ENCODE measurements at regions not wholly inside any gene's neighbourhood (a gene's known extent, or its start where the extent isn't known, plus 50 kb on each side); places are given as distances from the start of the nearest gene placed in this dataset.

DNA sequence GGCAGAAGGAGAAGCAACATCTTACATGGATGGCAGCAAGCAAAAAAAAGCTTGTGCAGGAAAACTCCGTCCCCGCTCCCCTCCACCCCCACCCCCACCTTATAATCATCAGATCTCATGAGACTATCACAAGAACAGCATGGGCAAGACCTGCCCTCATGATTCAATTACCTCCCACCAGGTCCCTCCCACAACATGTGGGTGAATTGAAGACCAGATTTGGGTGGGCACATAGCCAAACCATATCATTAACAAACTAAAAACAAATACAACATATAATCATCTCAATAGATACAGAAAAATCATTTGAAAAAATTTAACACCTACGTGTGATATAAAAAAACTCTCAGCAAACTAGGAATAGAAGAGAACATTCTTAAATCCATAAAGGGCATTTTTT lies 88.8 kb downstream of the BUD13 start:
- Histone ChIP-seq H2AFZ (ENCODE audit: low read depth, low read length) (no peak overlapping the region), H3K79me2 (replicated peaks; ENCODE audit: insufficient read depth, low read length) (no peaks in the 10 kb centered on the region), H3K4me2 (ENCODE audit: low read length) (no peak overlapping the region), H3K36me3 (ENCODE audit: insufficient read depth, low read length) (no peaks in the 10 kb centered on the region), H4K20me1 (ENCODE audit: insufficient read depth) (no peaks in the 10 kb centered on the region), H3K9ac (ENCODE audit: low read length) (no peak overlapping the region), H3K27ac (ENCODE audit: low read length) (no peak overlapping the region), H3F3A (ENCODE audit: insufficient read depth, low read length, poor library complexity, severe bottlenecking) (no peaks in the 10 kb centered on the region), H3K9me3 (ENCODE audit: low read length) (no peaks in the 10 kb centered on the region), H3K27me3 (ENCODE audit: insufficient read depth, low read depth, low read length) (no peaks in the 10 kb centered on the region), H3K4me3 (ENCODE audit: low read length) (no peak overlapping the region), H3K9me2 (ENCODE audit: insufficient read depth, low read length) (no peaks in the 10 kb centered on the region)
- TF ChIP-seq REST (IDR thresholded peaks at IDR 0.05; ENCODE audit: borderline replicate concordance) (no peak), SMC3 (conservative IDR thresholded peaks at IDR 0.05; ENCODE audit: poor library complexity) (no peak), TAF1 (IDR thresholded peaks at IDR 0.05; ENCODE audit: low read depth) (no peak), EP300 (conservative IDR thresholded peaks at IDR 0.05; ENCODE audit: poor library complexity, severe bottlenecking) (no peak), EZH2 (IDR thresholded peaks at IDR 0.05; ENCODE audit: borderline replicate concordance, insufficient read depth, low read length, poor library complexity, severe bottlenecking) (no peak), CTCF (IDR thresholded peaks at IDR 0.05; ENCODE audit: poor library complexity, severe bottlenecking) (no peak), MXI1 (conservative IDR thresholded peaks at IDR 0.05; ENCODE audit: poor library complexity, severe bottlenecking) (no peak), POLR2AphosphoS5 (IDR thresholded peaks at IDR 0.05) (no peak), RAD21 (conservative IDR thresholded peaks at IDR 0.05) (no peak)

DNA sequence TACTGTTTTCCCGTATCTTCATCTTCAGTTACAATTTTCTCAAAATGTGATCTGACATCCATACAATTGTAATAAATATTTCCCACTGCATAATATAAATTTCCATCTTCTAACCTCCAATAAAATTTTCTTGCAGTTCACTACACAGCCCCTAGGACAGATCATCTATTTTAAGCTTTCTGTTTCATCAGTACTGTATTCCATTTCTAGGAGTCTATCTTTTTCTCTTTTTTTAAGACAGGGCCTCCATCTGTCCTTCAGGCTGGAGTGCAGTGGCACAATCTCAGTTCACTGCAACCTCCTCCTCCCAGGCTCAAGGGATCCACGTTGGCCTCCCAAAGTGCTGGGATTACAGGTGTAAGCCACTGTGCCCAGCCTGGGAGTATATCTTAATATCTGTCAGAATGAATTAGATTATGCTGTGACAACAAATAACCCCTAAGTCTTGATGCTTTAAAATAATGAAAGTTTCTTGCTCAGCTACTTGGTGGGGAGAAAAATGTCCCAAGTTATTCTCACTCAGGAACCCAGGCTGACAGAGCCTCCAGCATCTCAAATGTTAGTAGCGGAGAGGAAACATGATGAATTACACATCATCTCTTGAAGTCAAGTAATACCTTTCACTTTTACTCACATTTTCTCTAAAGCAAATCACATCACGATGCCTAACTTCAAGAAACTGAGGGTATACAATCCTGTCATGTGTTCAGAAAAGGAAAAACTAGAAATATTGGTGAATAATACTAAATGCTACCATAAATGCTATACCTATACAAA lies 92.2 kb downstream of the BUD13 start:
- Histone ChIP-seq H3K9me3 (ENCODE audit: low read length) (peaks cover 5% of the 10 kb centered on the region), H3K27me3 (ENCODE audit: insufficient read depth, low read depth, low read length) (no peaks in the 10 kb centered on the region), H4K20me1 (ENCODE audit: insufficient read depth) (no peaks in the 10 kb centered on the region), H3F3A (ENCODE audit: insufficient read depth, low read length, poor library complexity, severe bottlenecking) (no peaks in the 10 kb centered on the region), H3K9me2 (ENCODE audit: insufficient read depth, low read length) (no peaks in the 10 kb centered on the region), H3K79me2 (replicated peaks; ENCODE audit: insufficient read depth, low read length) (no peaks in the 10 kb centered on the region), H3K9ac (ENCODE audit: low read length) (no peak overlapping the region), H3K27ac (ENCODE audit: low read length) (no peak overlapping the region), H3K4me3 (ENCODE audit: low read length) (no peak overlapping the region), H3K36me3 (ENCODE audit: insufficient read depth, low read length) (no peaks in the 10 kb centered on the region), H2AFZ (ENCODE audit: low read depth, low read length) (no peak overlapping the region), H3K4me2 (ENCODE audit: low read length) (no peak overlapping the region)
- TF ChIP-seq MXI1 (conservative IDR thresholded peaks at IDR 0.05; ENCODE audit: poor library complexity, severe bottlenecking): no peak
- no peak for TF ChIP-seq POLR2AphosphoS5 (IDR thresholded peaks at IDR 0.05)
- TF ChIP-seq RAD21 (conservative IDR thresholded peaks at IDR 0.05): no peak
- TF ChIP-seq EZH2 (IDR thresholded peaks at IDR 0.05; ENCODE audit: borderline replicate concordance, insufficient read depth, low read length, poor library complexity, severe bottlenecking): no peak

Data from neural cell (in vitro differentiated cells).